Naive thymus-derived CD4-positive, alpha-beta T cell (primary cell): ENCODE measurements at regions not wholly inside any gene's neighbourhood (a gene's known extent, or its start where the extent isn't known, plus 50 kb on each side); places are given as distances from the start of the nearest gene placed in this dataset.
A peak's percentile ranks its signal among the peaks of the same experiment; 100 is the strongest.

Experiments
- ATAC-seq: fragments of 150-1000 bp; cut with Tn5 transposase; 2 replicates; pipeline ENCODE4 v1.10.0; 2021; ENCODE audit warnings: mild to moderate bottlenecking, moderate library complexity
- CTCF ChIA-PET: fragments of 350-600 bp; sonication (Branson Sonifier 250); formaldehyde crosslinking; loops from one replicate; lab custom pipeline; 2021; ENCODE audit warnings: antibody characterized with exemption; lab: Charles Lee
- POLR2A ChIA-PET: fragments of 350-600 bp; sonication (Branson Sonifier 250); formaldehyde crosslinking; loops from one replicate; lab custom pipeline; 2021; ENCODE audit warnings: antibody characterized with exemption, inconsistent platforms; lab: Charles Lee
- DNase-seq, 9 donors: peaks; one replicate each; pipeline versions ENCODE4 v3.0.0 to v3.0.0-alpha.2; 2020 to 2022; ENCODE audit warnings: mixed read lengths in 1 of 9
- H3K27ac ChIP-seq: one replicate; pipeline ENCODE4 v1.7.0; 2013; ENCODE audit warnings: mild to moderate bottlenecking, low read depth, low read length, moderate library complexity
- H3K27me3 ChIP-seq, 2 donors: one replicate each; pipeline ENCODE4 v1.7.0; 2013; ENCODE audit warnings: low read length in 2 of 2, mild to moderate bottlenecking in 2 of 2, moderate library complexity in 2 of 2; ENCODE audit not compliant: control insufficient read depth in 2 of 2, insufficient read depth in 2 of 2
- H3K36me3 ChIP-seq, 3 experiments: 1 replicate in 2 of 3; 2 replicates in 1 of 3; pipeline ENCODE4 v1.7.0; 2013; ENCODE audit warnings: low read length in 3 of 3, mild to moderate bottlenecking in 3 of 3, moderate library complexity in 1 of 3; ENCODE audit not compliant: insufficient read depth in 3 of 3, control insufficient read depth in 2 of 3
- H3K4me1 ChIP-seq, 2 donors: one replicate each; pipeline ENCODE4 v1.7.0; 2013; ENCODE audit warnings: low read length in 2 of 2, mild to moderate bottlenecking in 2 of 2, moderate library complexity in 1 of 2; ENCODE audit not compliant: control insufficient read depth in 2 of 2, insufficient read depth in 2 of 2
- H3K4me3 ChIP-seq: 2 replicates; pipeline ENCODE4 v1.7.0; 2013; ENCODE audit warnings: mild to moderate bottlenecking, low read length
- H3K9me3 ChIP-seq, 3 experiments: 1 replicate in 2 of 3; 2 replicates in 1 of 3; pipeline ENCODE4 v1.7.0; 2013; ENCODE audit warnings: low read length in 3 of 3; ENCODE audit not compliant: control insufficient read depth in 2 of 3
- H3K27ac Mint-ChIP-seq, 9 donors: one replicate each; pipeline ENCODE4 v1.8.0; 2020 to 2022; ENCODE audit warnings: mixed read lengths in 9 of 9, mild to moderate bottlenecking in 8 of 9, moderate library complexity in 5 of 9, inconsistent platforms in 2 of 9
- H3K27me3 Mint-ChIP-seq, 5 donors: one replicate each; pipeline ENCODE4 v1.8.0; 2021 to 2022; ENCODE audit warnings: mixed read lengths in 5 of 5, mild to moderate bottlenecking in 1 of 5
- H3K36me3 Mint-ChIP-seq, 5 donors: one replicate each; pipeline ENCODE4 v1.8.0; 2020 to 2022; ENCODE audit warnings: mixed read lengths in 5 of 5, mild to moderate bottlenecking in 3 of 5, inconsistent platforms in 1 of 5
- H3K4me1 Mint-ChIP-seq, 7 donors: one replicate each; pipeline ENCODE4 v1.8.0; 2020 to 2022; ENCODE audit warnings: mixed read lengths in 7 of 7, mild to moderate bottlenecking in 3 of 7, inconsistent platforms in 1 of 7
- H3K4me3 Mint-ChIP-seq, 10 donors: one replicate each; pipeline ENCODE4 v1.8.0; 2020 to 2022; ENCODE audit warnings: mild to moderate bottlenecking in 10 of 10, mixed read lengths in 10 of 10, moderate library complexity in 6 of 10, inconsistent platforms in 2 of 10
- H3K9me3 Mint-ChIP-seq, 11 donors: one replicate each; pipeline ENCODE4 v1.8.0; 2020 to 2022; ENCODE audit warnings: mixed read lengths in 11 of 11, mild to moderate bottlenecking in 4 of 11, inconsistent platforms in 1 of 11, moderate library complexity in 1 of 11
- intact Hi-C, 2 donors: fragments of 100-400 bp; cut with micrococcal nuclease; formaldehyde crosslinking; loops; one replicate each; pipeline ENCODE4 v1.15.1; 2023

DNA sequence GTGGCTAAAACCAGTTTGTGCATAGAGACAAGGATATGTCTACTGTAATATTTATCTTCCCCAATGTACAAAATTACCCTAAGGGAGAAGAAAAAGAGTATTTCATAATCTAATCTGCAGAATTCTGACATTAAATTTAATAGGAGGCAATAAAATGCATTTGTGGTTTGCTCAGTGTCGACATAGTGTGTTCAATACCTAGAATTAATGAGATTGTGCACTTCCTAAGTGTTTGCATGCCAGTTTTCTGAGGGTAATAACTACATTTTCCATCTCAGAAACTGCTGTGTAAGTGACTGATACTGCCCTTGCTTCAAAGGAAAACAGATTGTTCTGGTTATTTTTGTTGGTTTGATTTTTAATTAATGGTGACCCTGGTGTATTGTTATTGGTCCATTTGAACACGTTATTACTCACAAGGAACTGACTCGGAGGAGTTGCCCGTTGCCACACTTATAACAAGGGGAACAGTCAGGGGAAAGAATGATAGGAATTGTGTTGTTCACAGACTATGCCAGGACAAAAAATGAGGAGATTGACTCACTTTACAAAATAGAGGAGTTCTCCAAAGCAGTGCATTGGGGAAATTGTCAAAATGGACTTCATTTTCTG, 960.3 kb upstream of the TMEM132C start:
- no peaks in the 10 kb centered on the region for H3K4me1 ChIP-seq
- Mint-ChIP-seq H3K9me3 (peaks cover 0 to 7% (median 0%) of the 10 kb centered on the region in 11 donors), H3K27ac (no peak overlapping the region)

DNA sequence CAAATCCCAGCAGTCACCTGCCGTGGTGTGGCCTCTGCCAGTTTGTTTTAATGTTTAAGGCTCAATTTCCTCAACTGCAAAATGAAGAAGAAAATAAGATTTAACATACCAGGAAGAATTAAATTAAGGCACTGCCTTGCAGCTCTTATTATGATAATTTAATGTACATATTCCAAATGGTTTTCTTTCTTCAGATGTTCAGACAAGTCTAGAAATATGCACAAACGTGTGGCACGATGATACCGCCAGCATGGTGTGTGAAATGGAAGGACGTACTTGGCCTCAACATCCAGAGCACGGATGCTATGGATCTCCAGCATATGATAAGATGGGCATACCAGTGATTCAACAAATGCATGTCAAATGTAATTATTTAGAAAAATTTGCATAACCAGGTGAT, 959.4 kb upstream of the TMEM132C start:
- Mint-ChIP-seq H3K4me3 (no peak overlapping the region), H3K9me3 (peaks cover 0 to 7% (median 0%) of the 10 kb centered on the region in 11 donors), H3K36me3 (peaks cover 0 to 3% (median 0%) of the 10 kb centered on the region in 5 donors), H3K27me3 (peaks cover 0 to 42% (median 19%) of the 10 kb centered on the region in 5 donors), H3K27ac (no peak overlapping the region), H3K4me1 (no peaks in the 10 kb centered on the region)
- Histone ChIP-seq H3K27ac (no peak overlapping the region), H3K4me1 (no peaks in the 10 kb centered on the region), H3K36me3 (no peaks in the 10 kb centered on the region), H3K27me3 (no peaks in the 10 kb centered on the region), H3K9me3 (no peaks in the 10 kb centered on the region), H3K4me3 (no peak overlapping the region)
- no peak for DNase-seq
- ChIA-PET POLR2A (no interaction called here), CTCF (no interaction called here)
- intact Hi-C loops = no loop called here
- ATAC-seq = no peak

More for the DNA sequence above, 960.3 kb upstream of the TMEM132C start:
- ATAC-seq (no peak), DNase-seq (no peak)
- H3K4me1 Mint-ChIP-seq = no peaks in the 10 kb centered on the region
- ChIA-PET POLR2A (no interaction called here), CTCF (no interaction called here)
- intact Hi-C loops = no loop called here
- no peaks in the 10 kb centered on the region for H3K36me3 ChIP-seq
- no peaks in the 10 kb centered on the region for H3K9me3 ChIP-seq
- no peak overlapping the region for H3K4me3 Mint-ChIP-seq
- no peaks in the 10 kb centered on the region for H3K27me3 ChIP-seq
- H3K36me3 Mint-ChIP-seq = peaks cover 0 to 3% (median 0%) of the 10 kb centered on the region in 5 donors
- H3K27ac ChIP-seq = no peak overlapping the region
- peaks cover 0 to 42% (median 20%) of the 10 kb centered on the region in 5 donors for H3K27me3 Mint-ChIP-seq
- H3K4me3 ChIP-seq = no peak overlapping the region

DNA sequence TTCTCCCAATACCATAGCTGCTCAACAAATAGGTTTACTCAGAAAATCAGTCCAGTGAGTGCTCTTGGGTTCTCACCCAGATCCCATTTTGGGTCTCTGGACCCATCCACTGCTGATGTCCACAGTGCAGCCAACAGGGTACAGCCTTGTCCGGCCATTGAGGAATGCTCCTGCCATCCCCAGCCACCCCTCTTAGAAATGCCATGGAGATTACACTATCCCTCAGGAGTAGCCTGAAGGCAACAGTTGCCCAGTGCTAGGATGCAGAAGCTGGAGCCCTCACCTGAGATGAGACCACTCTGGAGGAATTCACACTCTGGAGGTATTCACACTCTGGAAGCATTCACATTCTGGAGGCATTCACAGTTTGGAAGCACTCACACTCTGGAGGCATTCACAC, 958.8 kb upstream of the TMEM132C start:
- H3K36me3 Mint-ChIP-seq = peaks cover 0 to 3% (median 0%) of the 10 kb centered on the region in 5 donors
- Histone ChIP-seq H3K9me3 (no peaks in the 10 kb centered on the region), H3K36me3 (no peaks in the 10 kb centered on the region), H3K4me3 (no peak overlapping the region), H3K27me3 (no peaks in the 10 kb centered on the region), H3K27ac (no peak overlapping the region), H3K4me1 (no peaks in the 10 kb centered on the region)
- intact Hi-C loops = no loop called here
- H3K4me3 Mint-ChIP-seq = no peak overlapping the region
- no peak overlapping the region for H3K27ac Mint-ChIP-seq
- DNase-seq = no peak
- H3K27me3 Mint-ChIP-seq = peaks cover 0 to 42% (median 15%) of the 10 kb centered on the region in 5 donors
- peaks cover 0 to 7% (median 0%) of the 10 kb centered on the region in 11 donors for H3K9me3 Mint-ChIP-seq
- CTCF ChIA-PET = no interaction called here
- no peak for ATAC-seq
- H3K4me1 Mint-ChIP-seq = no peaks in the 10 kb centered on the region
- POLR2A ChIA-PET = no interaction called here

DNA sequence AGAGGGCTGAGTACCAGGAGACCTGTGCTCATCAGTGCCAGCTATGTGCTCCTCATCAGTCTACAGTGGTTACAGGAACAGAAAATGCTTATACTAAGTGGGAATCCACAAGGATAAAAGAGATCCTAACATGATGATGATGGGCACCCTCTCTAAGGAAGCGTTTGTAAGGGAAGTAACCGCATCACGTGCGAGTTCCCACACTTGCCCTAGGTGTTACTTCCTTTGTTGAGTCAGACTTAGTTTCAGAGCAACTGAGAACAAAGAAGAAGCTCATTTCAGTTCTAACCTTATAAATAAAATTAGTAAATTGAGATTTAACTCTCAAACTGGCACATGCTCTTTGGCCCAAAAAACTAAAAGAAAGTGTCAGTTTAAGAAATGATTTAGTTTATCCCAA, 956.4 kb upstream of the TMEM132C start:
- Histone ChIP-seq H3K36me3 (no peaks in the 10 kb centered on the region), H3K4me1 (no peaks in the 10 kb centered on the region), H3K4me3 (no peak overlapping the region), H3K9me3 (no peaks in the 10 kb centered on the region), H3K27ac (no peak overlapping the region), H3K27me3 (no peaks in the 10 kb centered on the region)
- ATAC-seq = no peak
- intact Hi-C loops = no loop called here
- no peak overlapping the region for H3K27ac Mint-ChIP-seq
- H3K4me3 Mint-ChIP-seq = no peak overlapping the region
- H3K4me1 Mint-ChIP-seq = no peaks in the 10 kb centered on the region
- peaks cover 0 to 32% (median 10%) of the 10 kb centered on the region in 5 donors for H3K27me3 Mint-ChIP-seq
- no peak for DNase-seq
- peaks cover 0 to 4% (median 0%) of the 10 kb centered on the region in 11 donors for H3K9me3 Mint-ChIP-seq
- H3K36me3 Mint-ChIP-seq = peaks cover 0 to 3% (median 0%) of the 10 kb centered on the region in 5 donors
- POLR2A ChIA-PET = no interaction called here
- CTCF ChIA-PET = no interaction called here

DNA sequence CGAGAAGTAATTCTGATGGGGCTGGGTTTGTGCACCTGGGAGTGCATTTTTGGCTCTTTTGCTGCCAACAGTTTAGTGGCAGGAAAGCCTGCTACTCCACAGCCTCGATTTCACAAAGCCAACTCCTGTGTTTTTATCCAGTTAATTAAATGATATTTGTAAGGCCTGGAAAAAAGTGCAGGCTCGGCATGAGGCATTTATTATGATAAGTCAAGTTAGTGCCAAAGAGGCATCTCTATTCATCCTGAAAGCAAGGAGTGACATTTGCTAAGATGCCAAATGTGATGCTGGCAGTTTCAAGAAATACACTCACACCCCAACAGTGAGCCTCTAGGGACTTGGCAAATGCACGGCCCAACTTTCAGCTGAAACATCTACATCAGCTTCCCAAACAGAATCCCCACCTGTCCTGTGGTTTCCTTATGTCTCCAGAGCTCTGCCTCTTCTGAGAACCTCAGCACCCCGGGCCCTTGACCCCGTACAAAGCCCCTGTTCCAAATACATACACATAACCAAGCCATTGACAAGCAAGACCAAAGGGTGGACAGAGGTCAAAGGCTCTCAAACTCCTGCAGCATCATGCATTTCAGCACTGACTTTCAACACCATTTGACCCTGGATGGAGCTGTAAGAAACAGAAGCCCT, 955.1 kb upstream of the TMEM132C start:
- CTCF ChIA-PET = interaction anchor here (0.7 kb wide), 2 partner anchors 9 to 27 kb away, joined by 3 read pairs; no protein-coding TSS in a partner anchor

DNA sequence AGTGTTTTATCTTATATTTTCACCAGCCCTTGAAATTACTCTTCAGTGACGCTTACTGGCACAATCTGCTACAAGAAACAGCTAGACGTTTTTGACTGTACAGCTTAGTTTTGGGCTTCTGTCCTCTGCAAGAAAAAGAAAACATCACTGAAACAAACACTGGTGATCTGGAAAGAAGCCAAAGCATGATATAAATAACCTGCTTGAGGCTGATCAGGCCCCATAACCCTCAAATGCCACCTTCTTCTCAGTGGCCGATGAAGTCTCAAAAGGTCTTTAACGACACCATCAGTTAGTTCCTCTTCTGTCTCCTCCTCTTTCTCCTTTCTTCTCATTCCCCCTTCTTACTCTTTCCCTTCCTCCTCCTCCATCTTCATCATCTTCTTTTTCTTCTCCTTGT, 942.3 kb upstream of the TMEM132C start:
- CTCF ChIA-PET = no interaction called here
- no peaks in the 10 kb centered on the region for H3K4me1 ChIP-seq
- no peaks in the 10 kb centered on the region for H3K27me3 ChIP-seq
- H3K9me3 ChIP-seq = no peaks in the 10 kb centered on the region
- no peak for ATAC-seq
- H3K27ac Mint-ChIP-seq = no peak overlapping the region
- no peaks in the 10 kb centered on the region for H3K36me3 ChIP-seq
- H3K4me1 Mint-ChIP-seq = no peaks in the 10 kb centered on the region
- no peak overlapping the region for H3K27ac ChIP-seq
- peaks cover 0 to 5% (median 0%) of the 10 kb centered on the region in 5 donors for H3K27me3 Mint-ChIP-seq
- H3K36me3 Mint-ChIP-seq = no peaks in the 10 kb centered on the region
- H3K4me3 ChIP-seq = no peak overlapping the region
- DNase-seq = no peak
- no peak overlapping the region for H3K4me3 Mint-ChIP-seq
- intact Hi-C loops = no loop called here
- H3K9me3 Mint-ChIP-seq = peaks cover 0 to 9% (median 0%) of the 10 kb centered on the region in 11 donors
- POLR2A ChIA-PET = no interaction called here

More for the DNA sequence above, 955.1 kb upstream of the TMEM132C start:
- ATAC-seq (no peak), DNase-seq (no peak)
- Mint-ChIP-seq H3K27ac (peak overlapping the region in 1 of 9 donors; percentile 18), H3K36me3 (peaks cover 0 to 3% (median 0%) of the 10 kb centered on the region in 5 donors), H3K4me1 (no peaks in the 10 kb centered on the region), H3K27me3 (peaks cover 0 to 25% (median 4%) of the 10 kb centered on the region in 5 donors), H3K9me3 (peaks cover 0 to 4% (median 0%) of the 10 kb centered on the region in 11 donors), H3K4me3 (no peak overlapping the region)
- POLR2A ChIA-PET = no interaction called here
- Histone ChIP-seq H3K9me3 (no peaks in the 10 kb centered on the region), H3K36me3 (no peaks in the 10 kb centered on the region), H3K4me1 (no peaks in the 10 kb centered on the region), H3K27me3 (no peaks in the 10 kb centered on the region), H3K27ac (no peak overlapping the region), H3K4me3 (no peak overlapping the region)
- intact Hi-C loops = no loop called here
